SK-N-SH treated with all-trans-retinoic acid at 6 μM for 48 hours (cell line): ENCODE measurements at regions not wholly inside any gene's neighbourhood (a gene's known extent, or its start where the extent isn't known, plus 50 kb on each side); places are given as distances from the start of the nearest gene placed in this dataset.

Source experiments
- CREB5 ChIP-seq: fragments of 250-450 bp; sonication (Bioruptor Pico); IDR thresholded peaks from 2 replicates; pipeline ENCODE4 v1.5.1; 2020; ENCODE audit warnings: low read depth, mild to moderate bottlenecking, moderate library complexity
- ISL1 ChIP-seq: fragments of 250-450 bp; sonication (Bioruptor Pico); IDR thresholded peaks from 2 replicates; pipeline ENCODE4 v2.1.2; 2022; ENCODE audit warnings: mild to moderate bottlenecking, moderate library complexity
- OSR1 ChIP-seq: fragments of 250-450 bp; sonication (Bioruptor Pico); IDR thresholded peaks from 2 replicates; pipeline ENCODE4 v1.8.0; 2022; ENCODE audit warnings: moderate library complexity, mild to moderate bottlenecking, inconsistent platforms
- TCF4 ChIP-seq: fragments of 250-450 bp; sonication (Bioruptor Pico); IDR thresholded peaks from 2 replicates; pipeline ENCODE4 v1.8.0; 2021; ENCODE audit warnings: mild to moderate bottlenecking, moderate library complexity, borderline replicate concordance
- TSHZ2 ChIP-seq: fragments of 250-450 bp; sonication (Bioruptor Pico); IDR thresholded peaks from 2 replicates; pipeline ENCODE4 v1.5.0; 2020; ENCODE audit warnings: mild to moderate bottlenecking, moderate library complexity
- ZFP3 ChIP-seq: fragments of 250-450 bp; sonication (Bioruptor Pico); IDR thresholded peaks from 2 replicates; pipeline ENCODE4 v1.5.0; 2020; ENCODE audit warnings: mild to moderate bottlenecking, moderate library complexity
- ZFP30 ChIP-seq: fragments of 450-650 bp; formaldehyde crosslinking; IDR thresholded peaks from 2 replicates; pipeline ENCODE4 v1.5.0; 2022; ENCODE audit warnings: mild to moderate bottlenecking, moderate library complexity
- ZNF70 ChIP-seq: fragments of 450-650 bp; formaldehyde crosslinking; IDR thresholded peaks from 2 replicates; pipeline ENCODE4 v1.5.0; 2020; ENCODE audit warnings: mild to moderate bottlenecking, moderate library complexity
- ZNF8 ChIP-seq: fragments of 450-650 bp; formaldehyde crosslinking; IDR thresholded peaks from 2 replicates; pipeline ENCODE4 v1.5.0; 2020; ENCODE audit warnings: mild to moderate bottlenecking, moderate library complexity
- TF ChIP-seq, protein P1 (sequence below): fragments of 250-450 bp; sonication (Bioruptor Pico); IDR thresholded peaks from 2 replicates; pipeline ENCODE4 v1.8.0; 2020; ENCODE audit warnings: mild to moderate bottlenecking, moderate library complexity, borderline replicate concordance
- TF ChIP-seq, protein P2 (sequence below): fragments of 250-450 bp; sonication (Bioruptor Pico); IDR thresholded peaks from 2 replicates; pipeline ENCODE4 v1.5.1; 2021; ENCODE audit warnings: mild to moderate bottlenecking, moderate library complexity

- TF ChIP-seq, protein P1, sequence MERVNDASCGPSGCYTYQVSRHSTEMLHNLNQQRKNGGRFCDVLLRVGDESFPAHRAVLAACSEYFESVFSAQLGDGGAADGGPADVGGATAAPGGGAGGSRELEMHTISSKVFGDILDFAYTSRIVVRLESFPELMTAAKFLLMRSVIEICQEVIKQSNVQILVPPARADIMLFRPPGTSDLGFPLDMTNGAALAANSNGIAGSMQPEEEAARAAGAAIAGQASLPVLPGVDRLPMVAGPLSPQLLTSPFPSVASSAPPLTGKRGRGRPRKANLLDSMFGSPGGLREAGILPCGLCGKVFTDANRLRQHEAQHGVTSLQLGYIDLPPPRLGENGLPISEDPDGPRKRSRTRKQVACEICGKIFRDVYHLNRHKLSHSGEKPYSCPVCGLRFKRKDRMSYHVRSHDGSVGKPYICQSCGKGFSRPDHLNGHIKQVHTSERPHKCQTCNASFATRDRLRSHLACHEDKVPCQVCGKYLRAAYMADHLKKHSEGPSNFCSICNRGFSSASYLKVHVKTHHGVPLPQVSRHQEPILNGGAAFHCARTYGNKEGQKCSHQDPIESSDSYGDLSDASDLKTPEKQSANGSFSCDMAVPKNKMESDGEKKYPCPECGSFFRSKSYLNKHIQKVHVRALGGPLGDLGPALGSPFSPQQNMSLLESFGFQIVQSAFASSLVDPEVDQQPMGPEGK (CRISPR knock-in tag): no peak
- TF ChIP-seq ZFP3 (CRISPR knock-in tag) (no peak), CREB5 (CRISPR knock-in tag) (no peak), OSR1 (no peak), ZNF8 (CRISPR knock-in tag) (no peak), TSHZ2 (CRISPR knock-in tag) (no peak), ZFP30 (CRISPR knock-in tag) (no peak), ZNF70 (CRISPR knock-in tag) (no peak), TCF4 (CRISPR knock-in tag) (no peak), ISL1 (CRISPR knock-in tag) (no peak)
- TF ChIP-seq, protein P2, sequence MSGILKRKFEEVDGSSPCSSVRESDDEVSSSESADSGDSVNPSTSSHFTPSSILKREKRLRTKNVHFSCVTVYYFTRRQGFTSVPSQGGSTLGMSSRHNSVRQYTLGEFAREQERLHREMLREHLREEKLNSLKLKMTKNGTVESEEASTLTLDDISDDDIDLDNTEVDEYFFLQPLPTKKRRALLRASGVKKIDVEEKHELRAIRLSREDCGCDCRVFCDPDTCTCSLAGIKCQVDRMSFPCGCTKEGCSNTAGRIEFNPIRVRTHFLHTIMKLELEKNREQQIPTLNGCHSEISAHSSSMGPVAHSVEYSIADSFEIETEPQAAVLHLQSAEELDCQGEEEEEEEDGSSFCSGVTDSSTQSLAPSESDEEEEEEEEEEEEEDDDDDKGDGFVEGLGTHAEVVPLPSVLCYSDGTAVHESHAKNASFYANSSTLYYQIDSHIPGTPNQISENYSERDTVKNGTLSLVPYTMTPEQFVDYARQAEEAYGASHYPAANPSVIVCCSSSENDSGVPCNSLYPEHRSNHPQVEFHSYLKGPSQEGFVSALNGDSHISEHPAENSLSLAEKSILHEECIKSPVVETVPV: no peak
Measured at GRCh38 chr10:104526188-104526587, 114.9 kb upstream of the SORCS3 start.
